H9 (cell line): ENCODE measurements at regions not wholly inside any gene's neighbourhood (a gene's known extent, or its start where the extent isn't known, plus 50 kb on each side); places are given as distances from the start of the nearest gene placed in this dataset.

Experiments
- DNase-seq: peaks from one replicate; pipeline ENCODE4 v3.0.0-alpha.2; 2017
- H2AFZ ChIP-seq: one replicate; pipeline ENCODE4 v1.6.1; 2013; ENCODE audit warnings: mild to moderate bottlenecking, low read length, control low read depth, moderate library complexity
- H2AK5ac ChIP-seq: 2 replicates; pipeline ENCODE4 v1.6.1; 2013; ENCODE audit warnings: low read length, control low read depth, mixed read lengths; ENCODE audit not compliant: insufficient read length
- H2BK120ac ChIP-seq: one replicate; pipeline ENCODE4 v1.6.1; 2013; ENCODE audit warnings: low read depth, mild to moderate bottlenecking, low read length, control low read depth, inconsistent platforms; ENCODE audit not compliant: poor library complexity, severe bottlenecking
- H2BK12ac ChIP-seq: 2 replicates; pipeline ENCODE4 v1.6.1; 2013; ENCODE audit warnings: low read length, control low read depth, mixed read lengths, low read depth; ENCODE audit not compliant: insufficient read length
- H2BK15ac ChIP-seq: 2 replicates; pipeline ENCODE4 v1.6.1; 2013; ENCODE audit warnings: low read depth, low read length, control low read depth
- H2BK20ac ChIP-seq: one replicate; pipeline ENCODE4 v1.6.1; 2013; ENCODE audit warnings: low read depth, mild to moderate bottlenecking, low read length, control low read depth, inconsistent platforms; ENCODE audit not compliant: poor library complexity, severe bottlenecking
- H2BK5ac ChIP-seq: 2 replicates; pipeline ENCODE4 v1.6.1; 2013; ENCODE audit warnings: low read length, control low read depth, mixed read lengths; ENCODE audit not compliant: insufficient read length
- H3K14ac ChIP-seq: 2 replicates; pipeline ENCODE4 v1.6.1; 2013; ENCODE audit warnings: low read length, control low read depth; ENCODE audit not compliant: insufficient read depth
- H3K18ac ChIP-seq: 2 replicates; pipeline ENCODE4 v1.6.1; 2013; ENCODE audit warnings: low read depth, mild to moderate bottlenecking, mixed read lengths, low read length, control low read depth; ENCODE audit not compliant: insufficient read length
- H3K23ac ChIP-seq: 2 replicates; pipeline ENCODE4 v1.6.1; 2013; ENCODE audit warnings: low read length, control low read depth, mixed read lengths, low read depth; ENCODE audit not compliant: insufficient read length
- H3K23me2 ChIP-seq: 2 replicates; pipeline ENCODE4 v1.6.1; 2013; ENCODE audit warnings: low read depth, mild to moderate bottlenecking, mixed read lengths, low read length, control low read depth; ENCODE audit not compliant: insufficient read length, poor library complexity, severe bottlenecking
- H3K27ac ChIP-seq: 2 replicates; pipeline ENCODE4 v1.5.1; 2013; ENCODE audit warnings: low read length, control low read depth, mixed read lengths, low read depth; ENCODE audit not compliant: insufficient read length
- H3K27me3 ChIP-seq: 2 replicates; pipeline ENCODE4 v1.6.1; 2013; ENCODE audit warnings: low read length, control low read depth, inconsistent platforms; ENCODE audit not compliant: insufficient read depth
- H3K4ac ChIP-seq: 2 replicates; pipeline ENCODE4 v1.6.1; 2013; ENCODE audit warnings: low read depth, mild to moderate bottlenecking, control low read depth, inconsistent platforms, low read length, moderate library complexity
- H3K4me1 ChIP-seq: 2 replicates; pipeline ENCODE4 v1.6.1; 2013; ENCODE audit warnings: low read length, control low read depth, inconsistent platforms; ENCODE audit not compliant: insufficient read depth
- H3K4me2 ChIP-seq: 2 replicates; pipeline ENCODE4 v1.6.1; 2013; ENCODE audit warnings: low read length, control low read depth, mixed read lengths; ENCODE audit not compliant: insufficient read length, insufficient read depth
- H3K56ac ChIP-seq: 2 replicates; pipeline ENCODE4 v1.6.1; 2013; ENCODE audit warnings: low read depth, mild to moderate bottlenecking, mixed read lengths, low read length, control low read depth; ENCODE audit not compliant: insufficient read length
- H3K79me1 ChIP-seq: 2 replicates; pipeline ENCODE4 v1.6.1; 2013; ENCODE audit warnings: low read depth, mild to moderate bottlenecking, moderate library complexity, low read length, control low read depth, inconsistent platforms; ENCODE audit not compliant: insufficient read depth, poor library complexity, severe bottlenecking
- H3K79me2 ChIP-seq: 2 replicates; pipeline ENCODE4 v1.6.1; 2013; ENCODE audit warnings: low read length, control low read depth, inconsistent platforms; ENCODE audit not compliant: insufficient read depth
- H3K9ac ChIP-seq: 2 replicates; pipeline ENCODE4 v1.6.1; 2013; ENCODE audit warnings: low read length, control low read depth, mixed read lengths; ENCODE audit not compliant: insufficient read length; ENCODE audit errors: extremely low read depth
- H3K9me3 ChIP-seq: one replicate; pipeline ENCODE4 v1.6.1; 2013; ENCODE audit warnings: low read depth, low read length, inconsistent platforms; ENCODE audit not compliant: control insufficient read depth
- H3T11ph ChIP-seq: one replicate; pipeline ENCODE4 v1.6.1; 2013; ENCODE audit warnings: mild to moderate bottlenecking, low read length, control low read depth, inconsistent platforms
- H4K20me1 ChIP-seq: one replicate; pipeline ENCODE4 v1.6.1; 2013; ENCODE audit not compliant: control insufficient read depth, insufficient read length, insufficient read depth
- H4K5ac ChIP-seq: 2 replicates; pipeline ENCODE4 v1.6.1; 2013; ENCODE audit warnings: low read depth, mild to moderate bottlenecking, mixed read lengths, low read length, control low read depth; ENCODE audit not compliant: insufficient read length
- H4K8ac ChIP-seq: replicated peaks from 2 replicates; pipeline ENCODE4 v1.6.1; 2013; ENCODE audit warnings: low read length, control low read depth, mixed read lengths, low read depth; ENCODE audit not compliant: insufficient read length
- H4K91ac ChIP-seq: 2 replicates; pipeline ENCODE4 v1.6.1; 2013; ENCODE audit warnings: low read depth, mild to moderate bottlenecking, moderate library complexity, mixed read lengths, low read length, control low read depth; ENCODE audit not compliant: insufficient read length
- H3K27ac Mint-ChIP-seq, 3 experiments: 2 replicates in 2 of 3; 3 replicates in 1 of 3; pipeline ENCODE4 v1.8.0; 2020 to 2021; ENCODE audit warnings: mixed read lengths in 3 of 3, mild to moderate bottlenecking in 1 of 3, moderate library complexity in 1 of 3
- H3K27me3 Mint-ChIP-seq: 2 replicates; pipeline ENCODE4 v1.8.0; 2021; ENCODE audit warnings: low read depth, mild to moderate bottlenecking, moderate library complexity, mixed read lengths
- H3K36me3 Mint-ChIP-seq, 3 experiments: 2 replicates in 2 of 3; 3 replicates in 1 of 3; pipeline ENCODE4 v1.8.0; 2020 to 2021; ENCODE audit warnings: low read depth in 3 of 3, mixed read lengths in 3 of 3; ENCODE audit not compliant: insufficient read depth in 1 of 3
- H3K4me1 Mint-ChIP-seq, 2 experiments: 2 replicates each; pipeline ENCODE4 v1.8.0; 2020; ENCODE audit warnings: mixed read lengths in 2 of 2
- H3K4me3 Mint-ChIP-seq, 2 experiments: 2 replicates in 1 of 2; 3 replicates in 1 of 2; pipeline ENCODE4 v1.8.0; 2020 to 2021; ENCODE audit warnings: mild to moderate bottlenecking in 2 of 2, mixed read lengths in 2 of 2, moderate library complexity in 1 of 2
- H3K9me3 Mint-ChIP-seq, 2 experiments: 2 replicates in 1 of 2; 3 replicates in 1 of 2; pipeline ENCODE4 v1.8.0; 2020; ENCODE audit warnings: mild to moderate bottlenecking in 2 of 2, mixed read lengths in 2 of 2, moderate library complexity in 1 of 2
- WGBS: extraction: QIAGEN DNeasy Blood & Tissue Kit; methylation state at CpG from one replicate; pipeline ENCODE4 v1.1.7; 2013; ENCODE audit warnings: missing lambda C conversion rate, low lambda C conversion rate, mixed read lengths; ENCODE audit not compliant: insufficient read length; ENCODE audit errors: extremely low coverage; 5-methylcytosine and 5-hydroxymethylcytosine counted together
- TF ChIP-seq, protein P1 (sequence below): fragments of 200-600 bp; sonication (generic); conservative IDR thresholded peaks from 3 replicates; pipeline ENCODE4 v1.8.0; 2021; ENCODE audit warnings: antibody characterized with exemption, mild to moderate bottlenecking

DNA sequence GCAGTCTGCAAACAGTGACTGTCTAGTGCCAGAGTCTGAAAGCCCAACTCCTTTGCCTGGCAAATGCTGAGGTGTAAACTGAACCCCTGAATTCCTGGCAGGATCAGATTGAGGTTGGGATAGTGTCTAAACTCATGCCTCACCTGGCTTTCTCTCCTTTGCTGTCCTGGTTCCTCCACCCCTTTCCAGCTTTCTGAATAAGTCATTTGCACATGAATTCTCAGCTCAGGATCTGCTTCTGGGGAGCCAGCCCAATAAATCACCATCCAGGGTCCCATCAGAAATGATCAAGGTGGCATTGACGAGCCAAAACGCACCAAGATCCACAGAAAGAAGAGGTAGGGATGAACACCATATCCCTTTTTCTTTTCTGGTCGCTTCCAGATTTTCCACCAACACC lies 301.6 kb downstream of the LRFN2 start:
- no peaks in the 10 kb centered on the region for H3K79me1 ChIP-seq
- H3K4me1 ChIP-seq, result peaks cover 23% of the 10 kb centered on the region; the same call in 1 of the 2 replicates
- no peak overlapping the region for H2BK5ac ChIP-seq
- no peak overlapping the region for H4K91ac ChIP-seq
- DNase-seq, result no peak
- no peaks in the 10 kb centered on the region for H4K20me1 ChIP-seq
- H3K27me3 ChIP-seq, result no peaks in the 10 kb centered on the region
- no peaks in the 10 kb centered on the region for H3K79me2 ChIP-seq
- peak overlapping the region; percentile 83 for H3K4me2 ChIP-seq
- no peak overlapping the region for H4K8ac ChIP-seq
- H3K9ac ChIP-seq, result no peak overlapping the region
- H3K56ac ChIP-seq, result no peak overlapping the region
- H2BK120ac ChIP-seq, result no peak overlapping the region
- no CpG with 5 or more reads among the region's 3 CpGs for WGBS
- no peak overlapping the region for H2BK15ac ChIP-seq
- no peak overlapping the region for H4K5ac ChIP-seq
- H3T11ph ChIP-seq, result no peak overlapping the region
- no peak overlapping the region for H2BK12ac ChIP-seq
- no peak overlapping the region for H3K18ac ChIP-seq
- Mint-ChIP-seq H3K4me1 (peaks cover 59 to 62% of the 10 kb centered on the region in 2 experiments), H3K27ac (peak overlapping the region; percentile 91 to 97 (median 92)), H3K9me3 (no peaks in the 10 kb centered on the region), H3K36me3 (peaks cover 0 to 2% (median 0%) of the 10 kb centered on the region in 3 experiments; a peak in 1 of 7 replicates), H3K27me3 (peaks cover 5% of the 10 kb centered on the region), H3K4me3 (peak overlapping the region; percentile 16 to 21; a peak in 2 of 5 replicates)
- H2BK20ac ChIP-seq, result no peak overlapping the region
- no peaks in the 10 kb centered on the region for H3K23me2 ChIP-seq
- no peak overlapping the region for H3K14ac ChIP-seq
- H3K4ac ChIP-seq, result no peak overlapping the region
- no peak overlapping the region for H2AFZ ChIP-seq
- H3K9me3 ChIP-seq, result no peaks in the 10 kb centered on the region
- H3K27ac ChIP-seq, result peak overlapping the region; percentile 35
- H3K23ac ChIP-seq, result no peak overlapping the region
- no peak overlapping the region for H2AK5ac ChIP-seq
- TF ChIP-seq, protein P1, sequence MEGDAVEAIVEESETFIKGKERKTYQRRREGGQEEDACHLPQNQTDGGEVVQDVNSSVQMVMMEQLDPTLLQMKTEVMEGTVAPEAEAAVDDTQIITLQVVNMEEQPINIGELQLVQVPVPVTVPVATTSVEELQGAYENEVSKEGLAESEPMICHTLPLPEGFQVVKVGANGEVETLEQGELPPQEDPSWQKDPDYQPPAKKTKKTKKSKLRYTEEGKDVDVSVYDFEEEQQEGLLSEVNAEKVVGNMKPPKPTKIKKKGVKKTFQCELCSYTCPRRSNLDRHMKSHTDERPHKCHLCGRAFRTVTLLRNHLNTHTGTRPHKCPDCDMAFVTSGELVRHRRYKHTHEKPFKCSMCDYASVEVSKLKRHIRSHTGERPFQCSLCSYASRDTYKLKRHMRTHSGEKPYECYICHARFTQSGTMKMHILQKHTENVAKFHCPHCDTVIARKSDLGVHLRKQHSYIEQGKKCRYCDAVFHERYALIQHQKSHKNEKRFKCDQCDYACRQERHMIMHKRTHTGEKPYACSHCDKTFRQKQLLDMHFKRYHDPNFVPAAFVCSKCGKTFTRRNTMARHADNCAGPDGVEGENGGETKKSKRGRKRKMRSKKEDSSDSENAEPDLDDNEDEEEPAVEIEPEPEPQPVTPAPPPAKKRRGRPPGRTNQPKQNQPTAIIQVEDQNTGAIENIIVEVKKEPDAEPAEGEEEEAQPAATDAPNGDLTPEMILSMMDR, result no peak
